ENCODE measurements at regions not wholly inside any gene's neighbourhood (a gene's known extent, or its start where the extent isn't known, plus 50 kb on each side); places are given as distances from the start of the nearest gene placed in this dataset.

- TF ChIP-seq POU2F2 (IDR thresholded peaks at IDR 0.05; ENCODE audit: low read depth, low read length): no peak
- TF ChIP-seq POLR2AphosphoS5 (IDR thresholded peaks at IDR 0.05; ENCODE audit: low read depth, low read length): no peak
- TF ChIP-seq POLR2A (IDR thresholded peaks at IDR 0.05; ENCODE audit: low read depth, low read length): no peak
Measured at GRCh38 chr2:126449677-126450076, 206.3 kb upstream of the GYPC start.
